ENCODE measurements at regions not wholly inside any gene's neighbourhood (a gene's known extent, or its start where the extent isn't known, plus 50 kb on each side); places are given as distances from the start of the nearest gene placed in this dataset.

- H3K9me3 ChIP-seq (ENCODE audit: low read length) = no peaks in the 10 kb centered on the region
- H3K9me2 ChIP-seq (replicated peaks; ENCODE audit: insufficient read depth, low read length) = no peaks in the 10 kb centered on the region
- H3K9ac ChIP-seq (ENCODE audit: low read length) = no peak overlapping the region
- no peaks in the 10 kb centered on the region for H3K79me2 ChIP-seq (ENCODE audit: low read length)
- no peak overlapping the region for H2AFZ ChIP-seq (ENCODE audit: low read length)
- H3K4me2 ChIP-seq (ENCODE audit: low read depth, low read length, poor library complexity, severe bottlenecking) = no peak overlapping the region
- no peaks in the 10 kb centered on the region for H3K27me3 ChIP-seq (ENCODE audit: low read length)
- no peak for DNase-seq
- no peak overlapping the region for H3K4me3 ChIP-seq (ENCODE audit: low read length)
- no peaks in the 10 kb centered on the region for H3K36me3 ChIP-seq (ENCODE audit: insufficient read depth, low read length)
- no peaks in the 10 kb centered on the region for H4K20me1 ChIP-seq (ENCODE audit: insufficient read depth, low read depth, low read length)
- no peaks in the 10 kb centered on the region for H3K4me1 ChIP-seq (ENCODE audit: low read length)
- H3K27ac ChIP-seq (ENCODE audit: low read length) = no peak overlapping the region
These were observed 57.3 kb upstream of the FGFR2 start for GRCh38 chr10:121655254-121656144.

- H3K9me2 ChIP-seq (replicated peaks; ENCODE audit: insufficient read depth, low read length) = no peaks in the 10 kb centered on the region
- H3K4me2 ChIP-seq (ENCODE audit: low read depth, low read length, poor library complexity, severe bottlenecking) = no peak overlapping the region
- no peak overlapping the region for H2AFZ ChIP-seq (ENCODE audit: low read length)
- no peak overlapping the region for H3K9ac ChIP-seq (ENCODE audit: low read length)
- H3K36me3 ChIP-seq (ENCODE audit: insufficient read depth, low read length) = no peaks in the 10 kb centered on the region
- no peak overlapping the region for H3K4me3 ChIP-seq (ENCODE audit: low read length)
- no peak overlapping the region for H3K27ac ChIP-seq (ENCODE audit: low read length)
- H4K20me1 ChIP-seq (ENCODE audit: insufficient read depth, low read depth, low read length) = no peaks in the 10 kb centered on the region
- no peaks in the 10 kb centered on the region for H3K4me1 ChIP-seq (ENCODE audit: low read length)
- H3K79me2 ChIP-seq (ENCODE audit: low read length) = no peaks in the 10 kb centered on the region
- no peaks in the 10 kb centered on the region for H3K9me3 ChIP-seq (ENCODE audit: low read length)
- H3K27me3 ChIP-seq (ENCODE audit: low read length) = no peaks in the 10 kb centered on the region
- no peak for DNase-seq
These were observed 55.8 kb upstream of the FGFR2 start for GRCh38 chr10:121654021-121654545.

- Histone ChIP-seq H2AFZ (ENCODE audit: low read length) (no peak overlapping the region), H3K36me3 (ENCODE audit: insufficient read depth, low read length) (no peaks in the 10 kb centered on the region), H3K4me1 (ENCODE audit: low read length) (no peaks in the 10 kb centered on the region), H3K9me3 (ENCODE audit: low read length) (no peaks in the 10 kb centered on the region), H3K27ac (ENCODE audit: low read length) (no peak overlapping the region), H4K20me1 (ENCODE audit: insufficient read depth, low read depth, low read length) (no peaks in the 10 kb centered on the region), H3K4me3 (ENCODE audit: low read length) (no peak overlapping the region), H3K9ac (ENCODE audit: low read length) (no peak overlapping the region), H3K79me2 (ENCODE audit: low read length) (no peaks in the 10 kb centered on the region), H3K27me3 (ENCODE audit: low read length) (no peaks in the 10 kb centered on the region), H3K9me2 (replicated peaks; ENCODE audit: insufficient read depth, low read length) (no peaks in the 10 kb centered on the region), H3K4me2 (ENCODE audit: low read depth, low read length, poor library complexity, severe bottlenecking) (no peak overlapping the region)
- no peak for DNase-seq
These were observed 55.4 kb upstream of the FGFR2 start for GRCh38 chr10:121653608-121654007.

- no peak overlapping the region for H3K9ac ChIP-seq (ENCODE audit: low read length)
- H3K4me3 ChIP-seq (ENCODE audit: low read length) = no peak overlapping the region
- no peaks in the 10 kb centered on the region for H3K9me2 ChIP-seq (replicated peaks; ENCODE audit: insufficient read depth, low read length)
- no peaks in the 10 kb centered on the region for H3K79me2 ChIP-seq (ENCODE audit: low read length)
- H4K20me1 ChIP-seq (ENCODE audit: insufficient read depth, low read depth, low read length) = no peaks in the 10 kb centered on the region
- no peaks in the 10 kb centered on the region for H3K27me3 ChIP-seq (ENCODE audit: low read length)
- DNase-seq = no peak
- no peaks in the 10 kb centered on the region for H3K9me3 ChIP-seq (ENCODE audit: low read length)
- H3K4me1 ChIP-seq (ENCODE audit: low read length) = no peaks in the 10 kb centered on the region
- no peaks in the 10 kb centered on the region for H3K36me3 ChIP-seq (ENCODE audit: insufficient read depth, low read length)
- no peak overlapping the region for H3K4me2 ChIP-seq (ENCODE audit: low read depth, low read length, poor library complexity, severe bottlenecking)
- no peak overlapping the region for H3K27ac ChIP-seq (ENCODE audit: low read length)
- no peak overlapping the region for H2AFZ ChIP-seq (ENCODE audit: low read length)
These were observed 50.2 kb upstream of the FGFR2 start for GRCh38 chr10:121648493-121648892.

DNA sequence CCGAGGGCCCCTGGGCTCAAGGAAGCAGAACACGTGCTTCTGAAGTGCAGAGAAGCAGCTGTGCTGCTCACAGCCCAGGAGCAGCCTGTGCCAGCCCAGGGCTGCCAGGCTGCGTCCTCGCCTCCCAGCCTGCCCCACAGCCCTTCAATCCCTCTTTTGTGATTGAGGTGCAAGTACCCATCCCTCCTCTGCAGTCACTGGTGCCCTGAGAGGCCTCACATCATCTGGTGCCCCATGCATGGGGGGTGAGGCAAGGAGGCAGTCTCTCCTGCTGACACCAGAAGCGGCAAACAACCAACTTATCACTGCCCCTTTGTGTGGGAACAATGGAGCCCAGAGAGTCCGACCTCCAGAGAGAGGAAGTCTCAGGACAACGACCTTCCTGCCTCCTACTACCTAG lies 49.8 kb upstream of the FGFR2 start:
- no peaks in the 10 kb centered on the region for H3K36me3 ChIP-seq (ENCODE audit: insufficient read depth, low read length)
- H3K4me3 ChIP-seq (ENCODE audit: low read length) = no peak overlapping the region
- no peak overlapping the region for H3K9ac ChIP-seq (ENCODE audit: low read length)
- no peak overlapping the region for H3K27ac ChIP-seq (ENCODE audit: low read length)
- H3K27me3 ChIP-seq (ENCODE audit: low read length) = no peaks in the 10 kb centered on the region
- H3K4me2 ChIP-seq (ENCODE audit: low read depth, low read length, poor library complexity, severe bottlenecking) = no peak overlapping the region
- DNase-seq = no peak
- no peak overlapping the region for H2AFZ ChIP-seq (ENCODE audit: low read length)
- no peaks in the 10 kb centered on the region for H3K9me3 ChIP-seq (ENCODE audit: low read length)
- H3K9me2 ChIP-seq (replicated peaks; ENCODE audit: insufficient read depth, low read length) = no peaks in the 10 kb centered on the region
- no peaks in the 10 kb centered on the region for H4K20me1 ChIP-seq (ENCODE audit: insufficient read depth, low read depth, low read length)
- no peaks in the 10 kb centered on the region for H3K79me2 ChIP-seq (ENCODE audit: low read length)
- no peaks in the 10 kb centered on the region for H3K4me1 ChIP-seq (ENCODE audit: low read length)
